ENCODE measurements at regions not wholly inside any gene's neighbourhood (a gene's known extent, or its start where the extent isn't known, plus 50 kb on each side); places are given as distances from the start of the nearest gene placed in this dataset.

GRCh38 chr7:80401708-80402107 is 110.2 kb downstream of the GNAT3 start:
- no peak for TF ChIP-seq EZH2 (IDR thresholded peaks at IDR 0.05; ENCODE audit: insufficient read depth, poor library complexity, severe bottlenecking)
- no peak for TF ChIP-seq EZH2phosphoT487 (IDR thresholded peaks at IDR 0.05; ENCODE audit: insufficient read depth, low read depth)
